Limb (tissue), 2 donors: ENCODE measurements at regions not wholly inside any gene's neighbourhood (a gene's known extent, or its start where the extent isn't known, plus 50 kb on each side); places are given as distances from the start of the nearest gene placed in this dataset.
"Not testable (repeated sequence)": the region's sequence is repeated elsewhere in the genome, so short reads cannot be mapped to it uniquely, and the experiment has no call there.

Experiments
- DNase-seq, 2 donors: peaks; one replicate each; pipeline ENCODE4 v3.0.0-alpha.2; 2016; ENCODE audit errors: extremely low spot score in 2 of 2

- not testable (repeated sequence) for DNase-seq
Measured at GRCh38 chr21:6133852-6134630, 4387.3 kb upstream of the TPTE start.

GRCh38 chr21:6136732-6137131 lies 4384.7 kb upstream of the TPTE start:
- DNase-seq, result not testable (repeated sequence)

- not testable (repeated sequence) for DNase-seq
Measured at GRCh38 chr21:6138244-6139136, 4382.9 kb upstream of the TPTE start.

GRCh38 chr21:6139331-6139730 lies 4382.1 kb upstream of the TPTE start:
- DNase-seq, result not testable (repeated sequence)

- DNase-seq, result not testable (repeated sequence)
Measured at GRCh38 chr21:6139862-6140261, 4381.5 kb upstream of the TPTE start.

- not testable (repeated sequence) for DNase-seq
Measured at GRCh38 chr21:6140467-6141137, 4380.8 kb upstream of the TPTE start.

- DNase-seq, result not testable (repeated sequence)
Measured at GRCh38 chr21:6141138-6141474, 4380.3 kb upstream of the TPTE start.

DNA sequence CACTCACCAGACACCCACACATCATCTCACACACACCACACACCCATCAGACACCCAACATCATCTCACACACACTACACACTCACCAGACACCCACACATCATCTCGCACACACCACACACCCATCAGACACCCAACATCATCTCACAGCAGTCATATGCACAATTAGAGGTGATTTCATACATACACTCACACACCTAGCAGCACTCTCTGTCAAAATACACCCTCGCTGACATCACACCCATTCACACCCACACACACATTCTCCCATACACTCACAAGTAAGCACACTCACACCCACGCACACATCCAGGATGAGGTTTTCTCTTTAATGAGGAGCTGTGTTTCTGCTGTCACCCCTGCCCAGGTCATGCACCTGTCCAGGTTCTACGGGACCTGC lies 4368.2 kb upstream of the TPTE start:
- not testable (repeated sequence) for DNase-seq

GRCh38 chr21:6154524-6155320 lies 4366.7 kb upstream of the TPTE start:
- DNase-seq, result not testable (repeated sequence)

DNA sequence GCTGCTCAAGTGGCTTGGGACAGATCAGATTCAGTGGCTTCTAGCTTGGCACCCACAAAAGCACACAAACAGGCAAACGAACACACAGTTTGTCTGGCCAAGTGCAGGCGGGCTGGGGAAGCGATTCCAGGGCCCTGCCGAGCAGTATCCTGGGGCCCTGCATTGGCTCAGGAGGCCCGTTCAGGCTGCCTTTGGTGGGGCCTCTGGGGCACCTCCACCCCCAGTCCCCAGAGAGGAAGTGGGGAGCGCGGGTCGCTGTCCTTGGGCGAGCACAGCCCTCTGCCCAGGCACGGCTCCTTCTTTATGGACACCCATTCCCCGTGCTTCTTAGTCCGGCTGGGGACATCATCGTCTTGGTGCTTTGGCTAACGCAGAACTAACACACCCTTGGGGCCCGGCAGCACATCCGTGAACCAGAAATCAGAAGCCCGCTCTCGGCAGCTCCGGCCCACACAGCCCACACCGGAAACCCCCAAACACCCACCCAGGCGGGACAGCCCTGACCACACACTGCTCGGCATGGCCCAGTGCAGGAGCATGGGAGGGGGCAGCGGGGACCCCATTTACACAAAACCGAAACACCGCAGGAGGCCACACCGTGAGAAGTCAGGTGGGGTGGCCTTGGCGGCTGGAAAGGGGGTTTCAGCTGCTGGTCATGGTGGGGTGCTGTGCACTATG lies 4364.5 kb upstream of the TPTE start:
- DNase-seq, result not testable (repeated sequence)

DNA sequence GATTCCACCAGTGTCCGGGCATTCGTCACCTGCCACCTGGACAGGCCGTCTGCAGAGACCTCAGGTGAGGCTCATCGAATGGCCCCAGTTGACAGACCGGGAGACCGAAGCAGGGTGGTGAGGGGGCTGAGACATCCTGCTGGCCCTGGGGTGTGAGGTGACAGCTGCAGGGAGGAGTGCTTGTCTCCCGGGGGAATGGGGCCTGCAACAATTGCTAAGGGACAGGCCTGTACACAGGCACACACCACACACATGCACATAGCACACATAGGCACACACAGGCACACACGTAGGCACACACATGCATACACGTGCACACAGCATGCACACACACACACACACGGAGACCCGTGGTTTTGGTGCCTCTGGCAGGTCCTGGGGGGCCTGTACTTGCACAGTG lies 4363.9 kb upstream of the TPTE start:
- DNase-seq, result not testable (repeated sequence)

GRCh38 chr21:6158171-6158570 lies 4363.2 kb upstream of the TPTE start:
- DNase-seq, result not testable (repeated sequence)
